GM19455 (cell line): ENCODE measurements at regions not wholly inside any gene's neighbourhood (a gene's known extent, or its start where the extent isn't known, plus 50 kb on each side); places are given as distances from the start of the nearest gene placed in this dataset.

Source experiments
- ATAC-seq: cut with Tn5 transposase; IDR thresholded peaks from one replicate; pipeline ENCODE4 v1.9.1; 2021; ENCODE audit not compliant: unreplicated experiment

DNA sequence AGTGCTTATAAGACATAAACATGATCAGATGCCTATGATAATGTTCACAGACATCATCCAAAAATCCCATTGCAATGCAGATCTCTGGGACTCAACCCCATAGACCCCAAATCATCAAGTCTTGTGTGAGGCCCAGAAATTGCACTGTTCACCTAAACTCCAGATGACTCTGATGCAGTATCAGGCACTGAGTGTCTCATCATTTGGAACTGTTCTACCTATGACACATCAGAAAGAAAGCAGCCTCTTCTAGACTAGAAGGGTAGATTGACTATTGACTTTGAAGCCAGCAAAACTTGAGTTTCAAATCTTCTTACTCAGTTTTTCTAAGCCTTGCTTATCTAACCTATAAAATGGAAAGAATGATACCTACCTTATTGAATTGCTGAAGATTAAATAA, 58.7 kb upstream of the PAPPA start:
- ATAC-seq = no peak

DNA sequence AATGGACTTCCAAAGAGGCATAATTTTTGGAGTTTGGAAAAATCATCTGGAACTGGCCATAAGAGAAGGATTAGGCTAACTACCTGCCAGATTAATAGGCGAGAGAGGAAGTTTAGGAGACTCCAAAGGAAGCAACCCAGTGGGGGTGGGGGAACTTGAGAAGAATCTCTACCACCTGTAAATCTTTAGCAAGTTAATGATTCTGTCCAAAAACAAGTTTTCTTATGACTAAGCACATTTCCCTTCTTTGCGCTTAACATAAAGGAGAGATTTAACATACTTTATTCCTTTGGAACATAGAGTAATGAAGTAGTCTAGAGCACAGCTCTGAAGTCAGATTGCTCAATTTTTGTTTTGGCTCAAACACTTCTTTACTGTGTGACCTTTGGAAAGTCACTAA, 58.2 kb upstream of the PAPPA start:
- ATAC-seq = no peak

DNA sequence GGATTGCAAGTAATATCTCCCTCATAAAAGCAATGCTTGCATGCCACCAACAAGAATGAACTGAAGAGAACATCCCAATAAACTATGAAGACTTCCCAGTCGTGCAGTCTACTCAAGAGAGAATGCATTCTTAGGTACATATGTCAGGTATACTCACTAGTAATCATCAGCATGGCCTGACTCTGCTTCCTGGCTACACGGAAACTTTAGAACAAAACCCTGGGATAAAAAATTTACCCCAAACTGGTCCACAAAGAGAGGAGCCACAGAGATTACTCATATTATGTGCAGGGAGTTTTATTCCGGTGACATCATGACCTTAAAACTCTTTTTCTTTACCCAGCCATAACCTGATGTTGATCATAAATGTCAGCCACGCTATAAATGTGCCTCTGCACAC, 57.5 kb upstream of the PAPPA start:
- no peak for ATAC-seq

DNA sequence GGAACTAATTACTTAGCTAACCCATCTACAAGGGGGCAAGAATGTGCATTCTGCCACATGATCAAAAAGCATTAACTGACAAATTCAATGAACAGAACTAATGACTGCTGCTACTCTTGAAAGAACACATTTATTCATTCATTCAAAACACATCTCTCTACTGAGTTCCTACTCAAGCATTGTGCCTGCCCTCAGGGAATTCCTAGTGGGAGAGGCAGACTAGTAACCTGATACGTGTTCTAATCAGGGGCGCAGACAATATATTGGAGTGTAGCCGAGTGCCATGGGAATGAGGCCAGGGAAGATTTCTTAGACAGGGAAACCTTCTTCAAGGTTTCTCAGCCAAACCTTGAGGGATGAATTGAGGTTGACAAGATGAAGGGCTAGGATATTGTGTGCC, 56.7 kb upstream of the PAPPA start:
- ATAC-seq = no peak

DNA sequence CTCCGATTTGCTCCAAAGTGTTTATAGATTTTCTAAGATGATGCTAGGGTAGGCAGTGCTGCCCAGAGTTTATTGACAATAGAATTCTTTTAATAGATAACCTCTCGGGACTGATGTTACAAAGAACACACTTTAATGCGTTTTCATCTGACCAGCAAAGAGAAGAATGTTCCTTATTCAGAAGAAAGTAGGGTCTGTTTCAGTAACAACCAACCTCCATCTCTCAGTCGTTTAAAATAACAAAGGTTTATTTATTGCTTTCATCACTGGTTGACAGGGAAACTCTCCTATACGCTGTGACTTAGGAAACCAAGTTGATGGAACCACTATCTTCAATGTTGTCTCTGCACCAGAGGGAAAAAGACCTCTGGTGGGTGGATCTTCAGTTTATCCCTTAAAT, 55.1 kb upstream of the PAPPA start:
- ATAC-seq = no peak

DNA sequence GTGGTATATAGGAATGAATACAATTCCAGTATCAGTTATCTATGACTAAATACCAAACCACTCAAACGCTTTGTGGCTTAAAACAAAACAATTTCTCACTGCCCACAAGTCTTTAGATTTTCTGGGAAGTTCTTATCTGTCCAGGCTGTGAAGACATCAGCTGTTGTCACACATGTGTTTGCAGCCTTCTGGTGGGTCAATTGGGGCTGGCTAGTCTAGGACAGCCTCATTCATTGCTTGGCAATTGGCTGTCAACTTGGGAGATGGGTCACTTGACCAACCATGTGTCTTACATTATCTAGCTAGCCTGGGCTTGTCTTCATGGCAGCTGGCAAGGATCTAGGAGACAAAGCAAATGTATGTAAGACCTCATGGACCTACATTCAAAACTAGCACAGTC, 53.8 kb upstream of the PAPPA start:
- ATAC-seq = no peak

DNA sequence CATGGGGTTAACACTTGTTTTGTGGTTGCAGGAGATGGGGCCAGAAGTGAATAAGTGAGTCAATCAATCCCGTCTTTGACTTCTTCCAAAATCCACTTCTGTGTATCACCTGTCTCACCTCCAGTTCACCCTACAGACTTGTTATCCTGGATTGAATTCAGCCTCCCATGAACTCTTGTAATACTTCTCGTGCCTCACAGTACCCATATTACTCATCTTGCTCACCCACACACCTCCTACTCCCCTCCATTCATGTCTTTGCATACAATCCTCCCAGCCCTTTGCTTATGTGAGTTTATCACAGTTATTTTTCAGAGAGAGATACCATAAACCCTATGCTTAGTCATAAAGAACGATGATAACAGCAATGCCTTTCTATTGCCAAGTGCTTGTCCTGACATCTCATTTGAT, 52.9 kb upstream of the PAPPA start:
- no peak for ATAC-seq

DNA sequence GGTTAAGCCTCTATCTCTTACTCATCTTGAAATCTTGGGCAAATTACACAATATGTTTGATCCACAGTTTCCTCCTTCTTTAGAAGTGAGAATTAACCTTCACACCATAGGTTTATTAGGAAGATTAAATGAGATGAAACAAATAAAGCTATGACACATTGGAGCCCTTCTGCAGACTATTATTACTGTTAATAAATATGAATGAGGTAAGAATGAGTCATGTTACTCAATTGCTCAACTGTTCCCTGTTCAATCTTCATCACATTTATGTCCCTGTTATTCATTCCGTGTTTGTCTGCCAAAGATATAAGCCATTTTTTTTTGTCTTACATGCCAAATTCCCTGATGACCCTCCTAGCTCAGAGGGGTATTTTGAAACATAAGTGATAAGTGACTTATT, 52.1 kb upstream of the PAPPA start:
- no peak for ATAC-seq

DNA sequence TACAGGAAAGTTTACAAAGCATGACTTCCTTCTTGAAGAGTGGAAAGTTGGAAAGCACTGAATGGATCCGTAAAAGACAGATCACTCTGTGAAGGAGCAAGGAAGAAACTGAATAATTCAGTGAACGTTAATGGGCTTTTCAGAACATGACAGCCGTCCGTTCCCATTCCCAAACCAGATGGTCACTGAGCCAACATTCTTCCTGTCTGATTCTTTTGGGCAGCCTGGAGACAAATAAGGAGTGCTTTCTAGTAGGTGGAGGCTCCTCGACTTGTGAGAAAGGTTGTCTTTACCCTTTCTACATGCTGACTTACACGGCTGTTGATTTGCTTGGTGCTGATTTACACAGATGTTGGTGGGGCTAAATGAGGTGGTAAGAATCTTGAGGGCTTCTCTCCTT, 51.0 kb upstream of the PAPPA start:
- no peak for ATAC-seq
